ENCODE measurements at regions not wholly inside any gene's neighbourhood (a gene's known extent, or its start where the extent isn't known, plus 50 kb on each side); places are given as distances from the start of the nearest gene placed in this dataset.

DNA sequence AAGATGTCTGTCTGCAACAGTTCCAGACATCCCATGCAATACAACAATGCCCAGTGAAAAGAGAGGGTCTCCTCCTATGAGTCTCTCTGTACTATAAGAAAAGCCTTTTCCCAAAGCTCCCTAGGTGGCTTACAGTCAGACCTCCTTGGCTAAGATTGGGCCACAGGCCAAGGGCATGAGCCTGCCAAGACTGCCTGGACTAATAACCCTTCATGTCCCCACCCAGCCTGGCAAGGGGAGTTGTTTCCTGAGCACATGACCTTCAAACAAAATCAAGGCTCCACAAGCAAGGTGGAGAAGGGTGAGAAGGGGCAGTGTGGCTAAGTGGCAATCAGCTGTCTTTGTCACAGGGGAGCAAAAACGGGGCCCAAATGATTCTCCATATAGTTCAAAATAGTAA is 75.6 kb upstream of the ZSWIM6 start:
- BruUV-seq (replicated peaks) = no TSS peak
- no peaks in the 10 kb centered on the region for H3K9me1 ChIP-seq (ENCODE audit: control insufficient read depth, insufficient read depth, low read length)
- H3K4me3 ChIP-seq = no peak overlapping the region
- intact Hi-C loops (cut with micrococcal nuclease) = no loop called here
- H3K9me3 ChIP-seq (replicated peaks; ENCODE audit: control insufficient read depth, insufficient read depth, low read depth, low read length) = no peaks in the 10 kb centered on the region
- H3K9ac ChIP-seq (ENCODE audit: insufficient read depth in 1 of 2, low read depth in 2 of 2, low read length in 2 of 2) = no peak overlapping the region
- peaks cover 15 to 30% of the 10 kb centered on the region in 2 experiments for H3K27me3 ChIP-seq (ENCODE audit: control insufficient read depth in 2 of 2, insufficient read depth in 2 of 2, low read length in 2 of 2)
- in situ Hi-C loops (cut with MboI) = no loop called here
- no peak for TF ChIP-seq NELFE (IDR thresholded peaks at IDR 0.05; ENCODE audit: insufficient read depth, insufficient read length)
- no peak for TF ChIP-seq ZNF586 (CRISPR knock-in tag; conservative IDR thresholded peaks at IDR 0.05)
- no peak for TF ChIP-seq TAF1 (IDR thresholded peaks at IDR 0.05; ENCODE audit: control insufficient read depth, extremely low read depth, insufficient read depth, low read length, severe bottlenecking)
- no peak for TF ChIP-seq TEAD4 (IDR thresholded peaks at IDR 0.05; ENCODE audit: low read length)
- TF ChIP-seq TEAD4 (CRISPR knock-in tag; IDR thresholded peaks at IDR 0.05; ENCODE audit: borderline replicate concordance) = no peak
- no peak for TF ChIP-seq ZNF561 (CRISPR knock-in tag; conservative IDR thresholded peaks at IDR 0.05)
- TF ChIP-seq NONO (IDR thresholded peaks at IDR 0.05; ENCODE audit: low read depth in 2 of 2, low read length in 1 of 2) = no peak
- TF ChIP-seq ZNF263 (CRISPR knock-in tag; IDR thresholded peaks at IDR 0.05; ENCODE audit: borderline replicate concordance) = no peak
- no peak for TF ChIP-seq IRF2 (CRISPR knock-in tag; IDR thresholded peaks at IDR 0.05)
- TF ChIP-seq CBFA2T2 (conservative IDR thresholded peaks at IDR 0.05) = no peak
- no peak for TF ChIP-seq HNRNPL (IDR thresholded peaks at IDR 0.05; ENCODE audit: low read depth, low read length)
- WGBS (ENCODE audit: insufficient coverage, low coverage, missing lambda C conversion rate) = 0% methylated on average over 1 of the region's 1 CpG
- no peaks in the 10 kb centered on the region for H3K79me2 ChIP-seq (ENCODE audit: control insufficient read depth, insufficient read depth, low read length)
- ATAC-seq (no peak), DNase-seq (ENCODE audit: extremely low read depth in 1 of 4, low spot score in 3 of 4) (no peak), FAIRE-seq (no peak)
- POLR2A ChIA-PET = no interaction called here
- H3K27ac ChIP-seq (ENCODE audit: extremely low read depth, low read depth, low read length) = no peak overlapping the region
- H3K4me1 ChIP-seq (replicated peaks in 1 of 2; ENCODE audit: control insufficient read depth in 2 of 2, insufficient read depth in 2 of 2, low read length in 2 of 2) = no peaks in the 10 kb centered on the region
- no peak overlapping the region for H2AFZ ChIP-seq (ENCODE audit: low read depth, low read length)
- no peak overlapping the region for H3K4me2 ChIP-seq (ENCODE audit: insufficient read depth, low read length)
- H4K20me1 ChIP-seq (replicated peaks; ENCODE audit: control insufficient read depth, insufficient read depth, low read length) = no peaks in the 10 kb centered on the region
- no peaks in the 10 kb centered on the region for H3K36me3 ChIP-seq (ENCODE audit: control insufficient read depth, insufficient read depth, low read length)
- CTCF ChIA-PET (ENCODE audit: low intra/inter-chr PET ratio) = no interaction called here

All from K562 (cell line).